ENCODE measurements at regions not wholly inside any gene's neighbourhood (a gene's known extent, or its start where the extent isn't known, plus 50 kb on each side); places are given as distances from the start of the nearest gene placed in this dataset.
"Not testable (repeated sequence)": the region's sequence is repeated elsewhere in the genome, so short reads cannot be mapped to it uniquely, and the experiment has no call there.

DNA sequence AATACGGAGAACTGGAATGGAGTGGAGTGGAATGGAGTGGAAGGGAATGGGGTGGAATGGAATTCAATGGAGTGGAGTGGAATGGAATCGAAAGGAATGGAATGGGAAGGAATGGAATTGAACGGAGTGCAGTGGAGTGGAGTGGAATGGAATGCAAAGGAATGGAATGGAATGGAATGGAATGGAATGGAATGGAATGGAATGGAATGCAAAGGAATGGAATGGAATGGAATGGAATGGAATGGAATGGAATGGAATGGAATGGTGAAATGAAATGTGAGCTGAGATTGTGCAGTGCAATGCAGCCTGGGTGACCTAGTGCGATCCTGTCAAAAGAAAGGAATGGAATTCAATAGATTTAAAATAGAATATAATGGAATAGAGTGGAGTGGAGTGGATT is 357.3 kb upstream of the WSB1 start:
- DNase-seq = not testable (repeated sequence)

DNA sequence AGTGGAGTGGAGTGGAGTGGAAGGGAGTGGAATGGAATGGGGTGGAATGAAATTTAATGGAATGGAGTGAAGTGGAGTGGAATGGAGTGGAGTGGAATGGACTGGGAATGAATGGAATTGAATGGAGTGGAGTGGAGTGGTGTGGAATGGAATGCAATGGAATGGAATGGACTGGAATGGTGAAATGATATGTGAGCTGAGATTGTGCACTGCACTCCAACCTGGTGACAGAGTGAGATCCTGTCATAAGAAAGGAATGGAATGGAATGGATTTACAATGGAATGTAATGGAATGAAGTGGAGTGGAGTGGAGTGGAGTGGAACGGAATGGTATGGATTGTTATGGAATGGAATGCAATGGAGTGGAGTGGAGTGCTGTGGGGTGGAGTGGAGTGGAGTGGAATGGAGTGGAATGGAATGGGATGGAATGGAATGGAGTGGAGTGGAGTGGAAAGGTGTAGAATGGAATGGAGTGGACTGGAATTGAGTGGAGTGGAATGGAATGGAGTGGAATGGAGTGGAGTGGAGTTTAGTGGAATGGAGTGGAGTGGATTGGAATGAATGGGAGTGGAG is 356.1 kb upstream of the WSB1 start:
- not testable (repeated sequence) for DNase-seq

DNA sequence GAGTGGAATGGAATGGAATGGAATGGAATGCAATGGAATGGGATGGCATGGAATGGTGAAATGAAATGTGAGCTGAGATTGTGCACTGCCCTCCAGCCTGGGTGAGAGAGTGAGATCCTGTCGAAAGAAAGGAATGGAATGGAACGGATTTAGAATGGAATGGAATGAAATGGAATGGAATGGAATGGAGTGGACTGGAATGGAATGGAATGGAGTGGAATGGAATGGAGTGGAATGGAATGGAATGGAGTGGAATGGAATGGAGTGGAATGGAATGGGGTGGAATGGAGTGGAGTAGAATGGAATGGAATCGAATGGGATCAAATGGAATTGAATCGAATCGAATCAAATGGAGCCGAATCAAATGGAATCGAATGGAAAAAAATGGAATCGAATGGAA is 354.2 kb upstream of the WSB1 start:
- not testable (repeated sequence) for DNase-seq

DNA sequence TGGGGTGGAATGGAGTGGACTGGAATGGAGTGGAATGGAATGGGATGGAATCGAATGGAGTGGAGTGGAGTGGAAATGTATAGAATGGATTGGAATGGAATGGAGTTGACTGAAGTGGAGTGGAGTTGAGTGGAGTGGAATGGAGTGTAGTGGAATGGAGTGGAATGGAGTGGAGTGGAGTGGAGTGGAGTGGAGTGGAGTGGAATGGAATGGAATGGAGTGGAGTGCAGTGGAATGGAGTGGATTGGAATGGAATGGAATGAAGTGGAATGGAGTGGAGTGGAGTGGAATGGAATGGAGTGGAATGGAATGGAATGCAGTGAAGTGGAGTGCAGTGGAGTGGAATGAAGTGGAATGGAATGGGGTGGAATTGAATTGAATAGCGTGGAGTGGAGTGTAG is 353.3 kb upstream of the WSB1 start:
- DNase-seq = not testable (repeated sequence)

DNA sequence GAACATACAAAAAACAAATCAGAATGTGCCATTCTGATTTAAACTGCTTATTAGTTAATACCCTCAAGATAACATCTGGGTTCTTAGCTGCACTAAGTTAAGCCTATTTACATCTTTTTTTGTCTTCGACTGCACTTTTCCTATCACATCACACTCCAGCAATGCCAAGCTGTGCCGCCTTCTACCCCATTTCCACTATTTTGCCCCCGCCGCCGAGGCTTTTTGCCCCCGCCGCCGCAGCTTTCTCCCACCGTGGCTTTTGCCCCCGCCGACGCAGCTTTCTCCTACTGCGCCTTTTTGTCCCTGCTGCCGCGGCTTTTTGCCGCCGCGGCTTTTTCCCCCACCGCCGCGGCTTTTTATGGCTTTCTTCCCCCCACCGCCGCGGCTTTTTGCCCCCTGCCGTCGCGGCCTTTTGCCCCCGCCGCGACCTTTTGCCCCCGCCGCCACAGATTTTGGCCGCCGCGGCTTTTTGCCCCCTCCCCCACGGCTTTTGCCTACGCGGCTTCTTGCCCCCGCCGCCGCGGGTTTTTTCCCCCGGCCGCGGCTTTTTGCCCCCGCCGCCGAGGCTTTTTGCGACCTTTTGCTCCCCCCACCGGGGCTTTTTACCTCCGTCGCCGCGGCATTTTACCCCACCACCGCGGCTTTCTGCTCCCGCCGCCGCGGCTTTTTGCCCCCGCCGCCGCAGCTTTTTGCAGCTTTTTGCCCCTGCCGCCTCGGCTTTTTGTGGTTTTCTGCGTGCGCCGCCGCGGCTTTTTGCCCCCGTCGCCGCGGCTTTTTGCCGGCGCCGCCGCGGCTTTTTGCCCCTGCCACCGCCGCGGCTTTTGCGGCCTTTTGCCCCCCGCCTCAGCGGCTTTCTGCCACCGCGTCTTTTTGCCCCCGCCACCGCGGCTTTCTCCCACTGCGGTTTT is 331.4 kb upstream of the WSB1 start:
- DNase-seq = no peak

DNA sequence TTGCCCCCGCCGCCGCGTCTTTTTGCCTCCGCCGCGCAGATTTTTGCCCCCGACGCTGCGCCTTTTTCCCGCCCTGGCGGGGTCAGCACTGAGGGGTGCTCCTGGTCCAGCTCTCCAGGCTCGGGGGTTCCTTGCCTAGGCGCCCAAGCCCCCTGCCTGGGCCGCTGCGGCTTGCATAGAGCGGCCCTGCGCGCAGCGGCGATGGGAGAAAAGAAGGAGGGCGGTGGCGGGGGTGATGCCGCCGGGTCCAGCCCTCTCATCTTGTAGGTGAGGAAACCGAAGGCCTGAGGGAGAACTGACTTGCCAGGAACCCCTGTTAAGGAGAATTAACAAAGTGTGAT is 330.8 kb upstream of the WSB1 start:
- no peak for DNase-seq

DNA sequence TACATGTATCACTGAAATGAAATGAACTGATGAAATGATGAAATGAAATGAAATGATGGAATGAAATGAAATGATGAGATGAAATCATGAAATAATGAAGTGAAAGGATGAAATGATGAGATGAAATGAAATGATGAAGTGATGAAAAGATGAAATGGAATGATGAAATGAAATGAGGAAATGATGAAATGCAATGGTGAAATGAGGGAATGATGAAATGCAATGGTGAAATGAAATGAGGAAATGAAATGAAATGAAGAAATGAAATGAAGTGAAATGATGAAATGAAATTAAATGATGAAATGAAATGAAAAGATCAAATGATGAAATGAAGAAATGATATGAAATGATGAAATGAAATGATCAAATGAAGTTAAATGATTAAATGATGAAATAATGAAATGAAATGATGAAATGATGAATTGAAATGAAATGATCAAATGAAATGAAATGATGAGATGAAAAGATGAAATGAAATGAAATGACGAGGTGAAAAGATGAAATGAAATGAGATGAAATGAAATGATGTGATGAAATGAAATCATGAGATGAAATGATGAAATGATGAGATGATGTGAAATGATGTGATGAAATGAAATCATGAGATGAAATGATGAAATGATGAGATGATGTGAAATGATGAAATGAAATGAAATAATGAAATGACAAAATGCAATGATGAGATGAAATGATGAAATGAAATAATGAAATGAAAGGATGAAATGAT is 327.9 kb upstream of the WSB1 start:
- not testable (repeated sequence) for DNase-seq

DNA sequence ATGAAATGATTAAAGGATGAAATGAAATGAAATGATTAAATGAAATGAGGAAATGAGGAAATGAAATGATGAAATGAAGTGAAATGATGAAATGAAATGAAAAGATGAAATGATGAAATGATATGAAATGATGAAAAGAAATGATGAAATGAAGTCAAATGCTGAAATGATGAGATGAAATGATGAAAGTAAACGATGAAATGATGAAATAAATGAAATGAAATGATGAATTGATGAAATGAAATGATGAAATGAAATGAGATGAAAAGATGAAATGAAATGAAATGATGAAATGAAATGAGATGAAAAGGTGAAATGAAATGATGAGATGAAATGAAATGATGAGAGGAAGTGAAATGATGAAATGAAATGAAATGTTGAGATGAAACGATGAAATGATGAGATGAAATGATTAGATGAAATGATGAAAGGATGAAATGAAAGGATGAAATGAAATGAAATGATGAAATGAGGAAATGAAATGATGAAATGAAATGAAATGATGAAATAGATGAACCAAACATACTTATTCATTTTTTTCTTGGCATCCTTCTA is 327.2 kb upstream of the WSB1 start:
- DNase-seq = not testable (repeated sequence)

DNA sequence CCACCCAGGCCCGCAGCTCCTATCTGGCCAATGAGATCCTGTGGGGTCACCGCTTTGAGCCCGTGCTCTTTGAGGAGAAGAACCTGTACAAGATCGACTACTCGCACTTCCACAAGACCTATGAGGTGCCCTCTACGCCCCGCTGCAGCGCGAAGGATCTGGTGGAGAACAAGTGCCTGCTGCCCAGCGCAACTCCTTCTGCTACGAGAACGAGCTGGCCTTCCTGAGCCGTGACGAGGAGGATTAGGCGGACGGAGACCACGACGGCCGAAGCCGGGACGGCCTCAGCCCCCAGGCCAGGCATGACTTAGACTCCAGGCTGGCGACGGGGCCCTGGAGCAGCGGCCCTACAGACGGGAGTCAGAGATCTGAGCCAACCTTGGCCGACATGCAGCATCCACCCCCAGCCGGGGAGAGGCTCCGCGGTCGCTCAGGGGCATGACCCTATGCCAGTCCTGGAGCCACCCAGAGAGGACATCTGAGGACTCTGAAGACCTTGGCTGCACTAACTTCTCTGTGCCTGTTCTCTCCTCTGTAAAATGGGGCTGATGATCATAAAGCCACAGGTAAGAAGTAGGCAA is 312.0 kb upstream of the WSB1 start:
- not testable (repeated sequence) for DNase-seq

DNA sequence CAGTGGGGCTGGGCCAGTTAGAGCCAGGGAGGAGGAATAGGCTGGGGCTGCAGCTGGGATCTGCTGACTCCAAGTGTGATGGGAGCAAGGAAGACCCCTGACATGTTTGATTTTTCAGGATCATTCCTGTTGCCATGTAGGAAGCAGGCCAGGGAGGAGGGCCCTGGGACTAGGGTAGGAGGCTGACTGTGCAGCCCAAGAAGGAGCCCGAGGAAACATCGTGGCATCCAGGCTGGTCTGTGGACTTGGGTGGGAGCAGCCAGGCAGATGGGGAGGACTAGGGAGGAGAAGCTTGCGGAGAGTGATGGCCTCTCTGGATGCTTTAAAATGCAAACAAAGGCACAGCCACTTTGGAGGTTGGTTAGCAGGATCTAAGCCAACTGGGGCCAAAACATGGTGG is 311.4 kb upstream of the WSB1 start:
- not testable (repeated sequence) for DNase-seq

DNA sequence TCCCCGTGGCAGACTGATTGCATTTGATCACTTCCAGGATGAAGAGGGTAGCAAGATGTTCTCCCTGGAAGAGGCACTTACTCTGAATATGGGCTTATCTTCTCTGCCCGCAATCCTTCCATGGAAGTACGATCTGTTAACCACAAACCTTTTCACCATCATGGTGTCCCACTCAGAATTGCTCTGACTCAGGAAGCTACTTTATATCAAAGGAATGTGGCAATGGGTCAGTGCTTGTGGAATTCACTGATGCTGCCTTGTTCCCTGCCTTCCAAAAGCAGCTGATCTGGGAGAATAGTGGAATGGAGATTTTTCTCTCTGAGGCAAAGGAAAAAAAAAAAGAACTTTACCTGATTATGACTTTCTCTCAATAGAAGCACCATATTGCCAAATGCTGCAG is 306.1 kb upstream of the WSB1 start:
- DNase-seq = not testable (repeated sequence)

DNA sequence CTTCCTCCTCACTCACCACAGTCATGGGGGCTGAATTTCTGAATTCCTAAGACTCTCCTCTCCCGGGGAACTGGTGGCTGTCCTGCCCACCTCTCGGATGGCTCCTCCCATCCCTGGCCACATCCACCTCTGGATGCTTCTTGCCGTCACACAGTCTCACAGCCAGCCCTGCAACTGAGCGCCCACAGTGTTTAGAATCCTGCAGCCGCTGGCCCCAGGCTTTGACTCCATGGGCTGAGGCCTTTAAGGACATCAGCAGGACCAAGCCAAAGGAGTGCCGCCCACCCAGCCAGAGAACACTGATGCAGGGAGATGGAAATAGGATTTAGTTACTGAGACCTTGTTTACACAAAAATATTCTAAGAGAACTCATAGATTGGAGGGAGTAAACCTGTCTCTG is 299.3 kb upstream of the WSB1 start:
- DNase-seq = not testable (repeated sequence)

DNA sequence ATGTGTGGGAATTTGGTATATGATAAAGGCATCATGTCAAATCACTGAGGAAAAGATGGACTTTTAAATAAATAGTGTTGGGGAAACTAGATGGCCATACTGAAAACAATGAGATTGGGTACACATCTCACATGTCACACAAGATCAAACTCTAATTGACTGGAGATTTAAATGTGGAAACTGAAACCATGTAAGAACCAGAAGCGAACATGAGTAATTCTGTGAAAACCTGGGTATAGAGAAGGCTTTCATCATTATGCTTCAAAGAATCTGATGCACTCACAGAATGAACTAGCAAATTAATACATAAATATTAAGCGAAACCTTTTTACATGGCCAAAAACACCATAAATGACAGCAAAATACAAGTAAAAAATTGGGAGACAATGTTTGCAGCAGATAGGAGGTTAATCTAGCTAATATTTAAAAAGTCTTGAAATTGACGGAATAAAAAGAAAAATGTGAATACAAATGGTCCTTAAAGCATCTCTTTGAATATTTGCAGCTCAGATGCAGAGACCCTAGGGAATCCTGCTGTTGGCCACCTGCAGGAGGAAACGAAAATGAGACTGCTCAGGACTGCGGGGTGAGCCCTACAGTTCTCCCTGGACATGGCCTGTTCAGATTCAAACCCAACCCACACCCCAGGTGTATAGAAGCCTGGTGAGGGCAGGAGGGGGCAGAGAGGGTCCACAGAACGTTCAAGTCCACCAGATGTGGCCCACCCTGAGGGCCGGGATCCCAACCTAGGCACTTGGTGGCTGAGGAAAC is 297.6 kb upstream of the WSB1 start:
- DNase-seq = not testable (repeated sequence)

DNA sequence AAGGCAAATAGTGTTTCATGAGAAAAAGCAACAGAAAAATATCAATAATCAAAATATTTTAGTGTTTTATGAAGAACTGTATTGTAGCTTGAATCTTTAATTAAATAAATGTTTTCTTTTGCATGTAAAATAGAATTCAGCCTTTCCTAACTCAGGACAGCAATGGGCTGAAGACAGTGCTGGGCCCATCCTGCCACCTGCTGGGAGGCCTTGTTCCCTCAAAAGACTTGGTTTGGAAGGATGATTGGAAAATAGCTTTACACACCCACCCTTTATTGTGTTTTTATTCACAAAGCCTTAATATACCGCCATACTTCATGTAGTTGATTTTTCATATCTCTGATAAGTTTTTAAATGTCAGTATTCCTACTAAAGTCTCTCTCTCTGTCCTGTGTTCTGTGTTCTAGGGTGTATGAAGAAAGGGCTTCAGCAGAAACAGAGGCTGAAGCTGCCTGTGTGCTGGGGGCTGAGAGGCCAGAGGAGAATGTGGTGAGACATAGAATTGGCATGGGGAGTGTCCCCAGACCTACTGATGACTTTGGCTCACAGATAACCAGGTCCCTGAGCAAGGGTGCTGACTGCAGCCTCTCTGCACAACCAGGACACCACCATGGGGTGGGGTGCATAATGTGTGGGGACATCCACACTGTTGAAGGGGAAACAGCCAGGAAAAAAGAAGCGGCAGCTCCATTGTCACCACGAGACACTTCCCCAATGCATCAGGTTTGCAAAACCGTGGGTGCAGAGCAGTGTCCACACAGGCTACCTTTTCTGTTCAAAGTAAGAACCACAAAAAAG is 286.0 kb upstream of the WSB1 start:
- not testable (repeated sequence) for DNase-seq

DNA sequence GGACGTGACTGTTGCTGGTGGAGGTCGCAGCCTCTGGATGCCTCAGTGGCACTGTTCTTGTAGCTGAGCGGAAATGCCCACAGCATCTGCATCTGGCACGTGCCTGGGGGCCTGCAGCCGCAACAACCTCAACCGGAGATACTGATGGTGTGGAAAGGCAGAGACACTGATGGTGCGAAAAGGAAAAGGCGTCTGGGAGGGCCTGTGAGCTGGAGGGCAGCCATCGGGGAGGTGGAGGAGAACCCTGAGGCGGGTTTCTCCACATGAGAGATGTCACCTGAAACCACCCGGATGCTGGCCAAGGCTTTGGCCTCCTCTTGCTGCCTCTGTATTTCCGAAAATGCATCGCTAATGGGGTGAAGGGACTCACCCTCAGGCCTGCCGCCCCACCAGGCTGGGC is 284.8 kb upstream of the WSB1 start:
- no peak for DNase-seq

DNA sequence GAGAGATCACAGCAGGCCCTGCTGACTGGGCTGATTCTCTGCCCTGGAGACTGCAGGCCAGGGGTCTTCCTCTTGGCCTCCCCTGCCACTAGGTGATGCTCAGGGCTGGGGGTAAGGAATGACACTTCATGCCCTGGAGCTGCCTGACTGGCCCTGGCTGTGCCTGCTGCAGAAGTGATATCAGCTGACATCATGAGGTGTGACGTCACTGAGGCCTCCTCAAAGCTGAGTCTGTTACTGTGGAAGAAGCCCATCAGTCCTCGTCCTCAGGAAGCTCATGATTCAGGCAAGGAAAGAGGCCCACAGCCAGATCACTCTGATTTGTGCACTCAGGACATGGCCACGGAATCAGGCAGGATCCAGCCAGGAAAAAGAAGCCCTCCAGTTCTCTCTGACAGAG is 283.8 kb upstream of the WSB1 start:
- not testable (repeated sequence) for DNase-seq

DNA sequence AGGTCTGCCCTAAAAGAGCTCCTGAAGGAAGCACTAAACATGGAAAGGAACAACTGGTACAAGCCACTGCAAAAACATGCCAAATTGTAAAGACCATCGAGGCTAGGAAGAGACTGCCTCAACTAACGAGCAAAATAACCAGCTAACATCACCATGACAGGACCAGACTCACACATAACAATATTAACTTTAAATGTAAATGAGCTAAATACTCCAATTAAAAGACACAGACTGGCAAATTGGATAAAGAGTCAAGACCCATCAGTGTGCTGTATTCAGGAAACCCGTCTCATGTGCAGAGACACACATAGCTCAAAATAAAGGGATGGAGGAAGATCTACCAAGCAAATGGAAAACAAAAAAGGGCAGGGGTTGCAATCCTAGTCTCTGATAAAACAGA is 263.4 kb upstream of the WSB1 start:
- DNase-seq = not testable (repeated sequence)

DNA sequence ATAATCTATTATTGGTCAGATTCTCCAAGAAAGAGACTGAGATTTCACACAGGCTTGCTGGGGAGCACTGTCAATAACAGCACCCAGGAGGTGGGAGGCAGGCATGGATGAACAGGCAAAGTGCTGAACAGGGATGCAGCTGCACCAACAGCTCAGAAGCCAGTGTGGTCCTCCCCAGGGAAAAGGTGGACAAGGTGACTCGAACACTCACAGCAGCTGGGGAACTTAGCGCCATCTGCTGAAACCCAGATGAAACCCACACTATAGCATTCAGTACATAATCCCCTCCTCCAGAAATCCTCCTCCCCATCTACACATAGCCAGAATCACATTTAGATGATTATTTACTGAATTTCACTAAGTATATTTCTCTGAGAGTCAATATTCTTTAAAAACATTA is 255.2 kb upstream of the WSB1 start:
- DNase-seq = peak; percentile 20 to 40

DNA sequence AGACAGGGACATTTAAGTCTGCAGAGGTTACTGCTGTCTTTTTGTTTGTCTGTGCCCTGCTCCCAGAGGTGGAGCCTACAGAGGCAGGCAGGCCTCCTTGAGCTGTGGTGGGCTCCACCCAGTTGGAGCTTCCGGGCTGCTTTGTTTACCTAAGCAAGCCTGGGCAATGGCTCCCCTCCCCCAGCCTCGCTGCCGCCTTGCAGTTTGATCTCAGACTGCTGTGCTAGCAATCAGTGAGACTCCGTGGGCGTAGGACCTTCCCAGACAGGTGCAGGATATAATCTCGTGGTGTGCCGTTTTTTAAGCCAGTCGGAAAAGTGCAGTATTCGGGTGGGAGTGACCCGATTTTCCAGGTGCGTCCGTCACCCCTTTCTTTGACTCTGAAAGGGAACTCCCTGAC is 248.9 kb upstream of the WSB1 start:
- not testable (repeated sequence) for DNase-seq

DNA sequence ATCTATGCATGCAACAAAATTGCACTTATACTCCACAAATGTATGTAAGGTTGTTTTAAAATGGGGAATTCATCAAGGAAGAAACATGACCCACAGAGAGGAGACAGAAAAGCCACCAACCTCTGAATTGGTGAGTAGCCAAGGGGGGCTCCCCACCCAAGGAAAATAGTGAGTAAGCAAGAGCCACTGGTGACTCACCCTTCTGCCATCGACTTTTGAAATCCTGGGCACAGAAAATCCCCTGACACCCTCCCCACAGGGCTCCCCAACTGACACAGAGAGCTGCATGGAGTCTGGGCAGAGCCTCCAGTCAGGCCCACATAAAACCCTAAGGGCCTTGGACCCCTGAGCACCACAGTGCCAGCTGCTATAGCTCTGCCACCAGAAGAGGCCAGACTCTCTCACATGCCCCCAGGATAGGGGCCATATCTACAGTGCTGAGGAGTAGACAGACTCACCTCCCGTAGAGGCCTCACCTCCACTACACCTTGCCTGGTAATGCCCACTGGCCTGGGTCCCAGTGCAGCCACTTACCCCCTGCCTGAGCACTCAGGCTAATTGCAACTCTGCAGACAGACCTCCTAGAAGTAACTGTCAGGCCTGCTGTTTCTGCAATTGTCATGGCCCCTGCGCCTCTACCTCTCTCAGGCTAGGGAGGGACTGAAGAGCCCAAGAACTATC is 244.7 kb upstream of the WSB1 start:
- no peak for DNase-seq

DNA sequence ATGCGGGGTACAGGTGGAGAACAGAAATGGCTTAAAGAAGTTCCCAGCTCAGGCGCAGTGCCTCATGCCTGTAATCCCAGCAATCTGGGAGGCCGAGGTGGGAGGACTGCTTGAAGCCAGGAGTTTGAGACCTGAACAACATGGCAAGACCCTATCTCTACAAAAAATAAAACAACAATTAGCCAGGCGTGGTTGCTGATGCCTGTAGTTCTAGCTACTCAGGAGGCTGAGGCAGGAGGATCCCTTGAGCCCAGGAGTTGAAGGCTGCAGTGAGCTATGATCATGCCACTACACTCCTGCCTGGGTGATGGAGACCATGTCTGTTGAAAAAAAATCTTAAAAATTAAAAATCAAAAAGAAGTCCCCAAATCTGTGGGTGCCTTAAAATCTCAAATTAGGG is 228.3 kb upstream of the WSB1 start:
- DNase-seq = no peak

All from NCI-H1930 (cell line).